Ammon's horn (tissue), 1 donor: ENCODE measurements at regions not wholly inside any gene's neighbourhood (a gene's known extent, or its start where the extent isn't known, plus 50 kb on each side); places are given as distances from the start of the nearest gene placed in this dataset.
"Not testable (repeated sequence)": the region's sequence is repeated elsewhere in the genome, so short reads cannot be mapped to it uniquely, and the experiment has no call there.

ENCODE experiments used
- DNase-seq: peaks from one replicate; pipeline ENCODE4 v3.0.0-alpha.2; 2016; ENCODE audit warnings: low spot score

GRCh38 chr5:18354828-18355227 lies 720.6 kb downstream of the TAF11L14 start:
- DNase-seq: no peak

GRCh38 chr5:18357486-18357885 lies 723.2 kb downstream of the TAF11L14 start:
- DNase-seq: no peak

DNA sequence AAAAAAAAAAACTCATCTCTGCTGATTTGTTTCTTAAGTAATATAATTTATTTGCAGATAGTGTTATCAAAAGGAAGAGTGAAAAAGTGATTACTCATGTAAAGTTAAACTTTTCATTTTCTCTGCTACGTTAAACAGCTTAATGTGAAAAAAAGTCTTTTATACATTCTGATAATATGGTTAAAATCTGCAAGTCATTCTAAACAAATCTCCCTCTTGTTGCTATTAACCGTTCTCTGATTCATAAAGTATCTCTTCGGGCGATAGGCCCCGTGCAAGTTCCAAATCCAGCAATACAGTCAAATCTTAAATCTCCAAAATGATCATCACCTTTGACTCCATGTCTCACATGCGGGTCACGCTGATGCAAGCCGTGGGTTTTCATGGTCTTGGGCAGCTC lies 732.0 kb downstream of the TAF11L14 start:
- DNase-seq: no peak

DNA sequence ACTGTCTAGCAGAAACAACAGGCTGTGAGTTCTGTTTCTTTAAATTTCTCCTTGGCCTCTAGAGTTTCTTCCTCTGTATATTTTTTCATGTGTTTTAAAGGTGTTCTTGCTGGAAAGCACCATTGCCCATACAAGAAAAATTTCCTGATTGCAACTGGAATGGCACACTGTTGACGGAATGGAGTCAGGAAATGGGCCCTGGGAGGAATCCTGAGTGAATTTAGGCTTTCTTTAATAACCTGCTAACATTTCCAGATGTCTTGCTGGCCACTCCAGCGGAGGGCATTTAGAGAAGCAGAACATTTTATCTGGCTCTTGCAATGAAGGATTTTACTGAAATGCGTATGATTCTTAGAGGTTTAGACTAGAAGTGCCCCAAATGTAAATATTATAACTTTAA lies 736.3 kb downstream of the TAF11L14 start:
- no peak for DNase-seq

DNA sequence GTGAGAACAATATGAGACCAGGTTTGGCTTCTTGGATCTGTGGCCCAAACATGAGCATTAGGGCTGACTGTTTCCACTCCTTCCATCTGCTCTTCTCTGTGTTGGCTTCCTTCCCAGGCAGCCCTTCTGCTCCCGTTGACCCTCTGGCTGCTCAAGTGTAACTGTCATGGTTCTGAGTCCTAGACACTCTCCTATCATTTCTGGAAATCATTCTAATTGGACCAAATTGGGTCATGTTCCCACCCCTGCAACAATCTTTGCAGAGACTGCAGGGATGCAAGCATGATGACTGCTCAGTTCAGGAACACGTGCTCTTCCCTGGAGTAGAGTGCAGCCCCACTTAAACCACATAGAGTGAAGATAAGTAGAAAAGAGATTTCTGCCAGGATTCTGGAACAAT lies 741.4 kb downstream of the TAF11L14 start:
- peak; percentile 10 for DNase-seq

GRCh38 chr5:18378066-18378465 lies 743.8 kb downstream of the TAF11L14 start:
- no peak for DNase-seq

- DNase-seq: no peak
These were observed 744.9 kb downstream of the TAF11L14 start for GRCh38 chr5:18379189-18379588.

GRCh38 chr5:18380729-18381362 lies 746.6 kb downstream of the TAF11L14 start:
- DNase-seq: no peak

- peak; percentile 65 for DNase-seq
These were observed 759.5 kb downstream of the TAF11L14 start for GRCh38 chr5:18393565-18394442.

- no peak for DNase-seq
These were observed 760.2 kb downstream of the TAF11L14 start for GRCh38 chr5:18394443-18394804.

GRCh38 chr5:18395126-18396110 lies 761.2 kb downstream of the TAF11L14 start:
- DNase-seq: no peak

GRCh38 chr5:18397371-18397770 lies 763.1 kb downstream of the TAF11L14 start:
- DNase-seq: no peak

GRCh38 chr5:18397891-18398290 lies 763.6 kb downstream of the TAF11L14 start:
- no peak for DNase-seq

- DNase-seq: not testable (repeated sequence)
These were observed 765.4 kb downstream of the TAF11L14 start for GRCh38 chr5:18399461-18400327.

GRCh38 chr5:18403141-18403540 lies 768.9 kb downstream of the TAF11L14 start:
- DNase-seq: no peak

DNA sequence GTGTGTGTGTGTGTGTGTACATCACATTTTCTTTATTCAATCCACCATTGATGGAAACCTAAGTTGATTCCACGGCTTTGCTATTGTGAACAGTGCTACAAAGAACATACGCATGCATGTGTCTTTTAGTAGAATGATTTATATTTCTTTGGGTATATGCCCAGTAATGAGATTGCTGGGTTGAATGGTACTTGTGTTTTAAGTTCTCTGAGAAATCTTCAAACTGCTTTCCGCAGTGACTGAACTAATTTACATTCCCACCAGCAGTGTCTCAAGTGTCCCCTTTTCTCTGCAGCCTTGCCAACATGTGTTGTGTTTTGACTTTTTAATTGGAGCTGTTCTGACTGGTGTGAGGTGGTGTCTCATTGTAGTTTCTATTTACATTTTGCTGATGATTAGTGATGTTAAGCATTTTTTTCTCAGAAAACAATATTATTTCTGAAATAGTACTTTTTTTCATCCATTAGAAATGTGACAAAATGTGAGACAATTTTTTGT lies 769.7 kb downstream of the TAF11L14 start:
- no peak for DNase-seq

GRCh38 chr5:18420711-18421110 lies 786.5 kb downstream of the TAF11L14 start:
- no peak for DNase-seq

DNA sequence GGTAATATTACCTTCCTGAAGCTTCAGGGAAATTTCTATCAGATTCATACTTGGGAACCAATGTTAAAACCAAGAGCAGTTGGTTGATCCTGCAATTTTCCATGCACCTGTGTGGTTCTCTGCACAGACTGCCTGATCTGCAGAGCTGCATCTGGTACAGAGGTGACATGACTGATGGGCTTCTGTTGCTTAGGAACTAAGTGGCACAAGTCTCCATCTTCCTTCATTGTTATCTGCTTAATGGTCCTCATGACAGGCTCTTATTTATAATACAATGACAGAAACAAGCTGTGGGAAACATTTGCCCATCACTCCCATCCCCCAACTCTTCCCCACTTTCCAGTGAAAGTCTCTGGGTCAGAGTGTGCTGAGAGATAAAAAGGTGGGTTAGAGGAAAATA lies 799.1 kb downstream of the TAF11L14 start:
- DNase-seq: no peak

GRCh38 chr5:18438126-18438525 lies 803.9 kb downstream of the TAF11L14 start:
- DNase-seq: no peak

DNA sequence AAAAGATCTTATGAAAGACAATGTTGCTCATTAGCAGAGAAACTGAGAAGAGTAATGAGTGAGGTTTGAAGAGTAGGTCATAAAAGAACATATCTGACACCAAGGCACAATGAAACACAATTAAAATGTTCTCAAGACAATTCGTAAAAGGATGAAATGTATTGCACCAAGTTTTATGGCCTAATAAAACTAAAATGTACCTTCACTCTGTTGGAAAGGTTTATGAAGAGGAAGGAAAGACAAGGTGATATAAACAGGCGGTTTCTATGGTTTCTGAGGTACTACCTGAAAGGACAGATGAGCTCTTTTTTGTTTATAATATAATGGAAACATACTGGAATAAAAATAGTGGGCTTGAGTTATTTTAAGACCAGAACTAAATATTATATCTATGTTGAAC lies 821.3 kb downstream of the TAF11L14 start:
- no peak for DNase-seq

DNA sequence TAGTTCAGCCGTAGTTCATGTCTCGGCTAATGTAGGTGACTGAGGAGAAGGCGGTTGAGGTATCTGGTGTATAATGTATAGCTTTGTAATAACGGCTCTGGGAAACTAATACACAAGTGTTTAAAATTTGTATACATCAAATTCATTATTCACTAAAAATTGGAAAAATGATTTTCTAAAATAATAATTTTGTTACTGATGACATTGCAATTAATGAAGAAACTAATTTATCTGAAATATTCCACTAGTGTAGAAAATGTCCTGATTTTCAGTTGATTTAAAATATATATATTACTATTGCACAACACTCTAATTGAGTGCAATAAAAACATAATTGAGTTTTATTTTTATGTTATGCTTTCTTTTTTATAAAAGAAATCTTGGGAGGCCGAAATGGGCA lies 823.0 kb downstream of the TAF11L14 start:
- DNase-seq: no peak
